Cardiac muscle cell (in vitro differentiated cells and primary cell): ENCODE measurements at regions not wholly inside any gene's neighbourhood (a gene's known extent, or its start where the extent isn't known, plus 50 kb on each side); places are given as distances from the start of the nearest gene placed in this dataset.
A peak's percentile ranks its signal among the peaks of the same experiment; 100 is the strongest.

Source experiments
- DNase-seq, 2 donors: peaks; one replicate each; pipeline versions ENCODE4 v3.0.0 to v3.0.0-alpha.2; 2010 to 2017; ENCODE audit warnings: low read depth in 1 of 2, low spot score in 1 of 2
- H3K27ac ChIP-seq: fragments of 200-600 bp; sonication (generic); 2 replicates; pipeline ENCODE4 v1.5.1; 2016
- H3K27me3 ChIP-seq: fragments of 200-600 bp; sonication (generic); 2 replicates; pipeline ENCODE4 v1.6.0; 2016; ENCODE audit warnings: control low read depth
- H3K36me3 ChIP-seq: fragments of 200-600 bp; sonication (generic); 2 replicates; pipeline ENCODE4 v1.5.1; 2016; ENCODE audit warnings: control low read depth
- H3K4me1 ChIP-seq: fragments of 200-600 bp; sonication (generic); 2 replicates; pipeline ENCODE4 v1.8.1; 2017; ENCODE audit warnings: low read depth, mild to moderate bottlenecking, mixed run types
- H3K4me3 ChIP-seq: fragments of 200-600 bp; sonication (generic); 2 replicates; pipeline ENCODE4 v1.5.1; 2016; ENCODE audit warnings: mild to moderate bottlenecking
- H3K9me3 ChIP-seq: fragments of 200-600 bp; sonication (generic); 2 replicates; pipeline ENCODE4 v1.5.1; 2017; ENCODE audit warnings: low read depth, mild to moderate bottlenecking, control low read depth
- TF ChIP-seq, protein P1 (sequence below): IDR thresholded peaks from 2 replicates; pipeline ENCODE4 v1.5.1; 2012; ENCODE audit warnings: low read depth, mild to moderate bottlenecking, low read length

DNA sequence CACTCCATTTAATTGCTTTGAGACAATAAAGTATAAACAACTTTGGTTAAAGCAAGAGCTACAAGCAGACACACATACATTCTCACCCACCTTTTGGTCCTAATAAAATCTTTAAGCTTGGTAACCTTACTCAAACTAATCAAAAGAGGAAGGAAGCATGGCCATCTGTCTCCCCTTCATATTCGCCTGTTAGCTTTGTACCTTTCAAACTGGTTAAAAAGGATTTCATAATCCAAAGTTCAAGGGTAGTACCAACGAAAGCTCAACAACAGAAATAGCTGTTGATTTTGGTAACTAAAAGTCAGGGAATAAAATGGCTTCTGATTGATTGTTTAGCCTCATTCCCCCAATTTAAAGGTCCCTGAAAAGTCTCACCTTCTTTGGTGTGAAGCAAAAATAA lies 456.9 kb downstream of the BCAT1 start:
- no peak overlapping the region for H3K27ac ChIP-seq

DNA sequence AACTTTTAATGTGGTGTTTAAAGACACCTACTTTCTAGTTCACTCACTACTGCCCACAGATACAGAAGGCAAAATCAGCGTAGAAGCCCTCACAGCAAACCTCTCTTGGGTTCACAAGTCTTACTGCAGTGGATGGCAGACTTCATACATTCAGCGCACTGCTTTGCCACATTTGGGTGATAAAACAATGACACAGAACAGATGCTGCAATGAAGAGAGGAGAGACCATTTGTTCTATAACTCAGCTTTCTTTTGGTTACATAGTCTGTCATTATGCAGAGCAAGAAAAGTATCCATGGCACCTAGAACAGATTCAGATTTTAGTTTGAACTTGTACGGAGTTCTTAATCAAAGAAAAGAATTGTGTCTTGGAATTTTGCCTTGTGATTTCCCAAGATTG lies 459.0 kb downstream of the BCAT1 start:
- Histone ChIP-seq H3K4me1 (no peaks in the 10 kb centered on the region), H3K4me3 (no peak overlapping the region), H3K27me3 (no peaks in the 10 kb centered on the region), H3K9me3 (no peaks in the 10 kb centered on the region), H3K27ac (no peak overlapping the region), H3K36me3 (no peaks in the 10 kb centered on the region)
- TF ChIP-seq, protein P1, sequence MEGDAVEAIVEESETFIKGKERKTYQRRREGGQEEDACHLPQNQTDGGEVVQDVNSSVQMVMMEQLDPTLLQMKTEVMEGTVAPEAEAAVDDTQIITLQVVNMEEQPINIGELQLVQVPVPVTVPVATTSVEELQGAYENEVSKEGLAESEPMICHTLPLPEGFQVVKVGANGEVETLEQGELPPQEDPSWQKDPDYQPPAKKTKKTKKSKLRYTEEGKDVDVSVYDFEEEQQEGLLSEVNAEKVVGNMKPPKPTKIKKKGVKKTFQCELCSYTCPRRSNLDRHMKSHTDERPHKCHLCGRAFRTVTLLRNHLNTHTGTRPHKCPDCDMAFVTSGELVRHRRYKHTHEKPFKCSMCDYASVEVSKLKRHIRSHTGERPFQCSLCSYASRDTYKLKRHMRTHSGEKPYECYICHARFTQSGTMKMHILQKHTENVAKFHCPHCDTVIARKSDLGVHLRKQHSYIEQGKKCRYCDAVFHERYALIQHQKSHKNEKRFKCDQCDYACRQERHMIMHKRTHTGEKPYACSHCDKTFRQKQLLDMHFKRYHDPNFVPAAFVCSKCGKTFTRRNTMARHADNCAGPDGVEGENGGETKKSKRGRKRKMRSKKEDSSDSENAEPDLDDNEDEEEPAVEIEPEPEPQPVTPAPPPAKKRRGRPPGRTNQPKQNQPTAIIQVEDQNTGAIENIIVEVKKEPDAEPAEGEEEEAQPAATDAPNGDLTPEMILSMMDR, result no peak
- peak in 1 of 2 donors; percentile 19 for DNase-seq

More for the DNA sequence above, 456.9 kb downstream of the BCAT1 start:
- H3K4me1 ChIP-seq, result no peaks in the 10 kb centered on the region
- no peaks in the 10 kb centered on the region for H3K9me3 ChIP-seq
- no peak for DNase-seq
- H3K4me3 ChIP-seq, result no peak overlapping the region
- no peaks in the 10 kb centered on the region for H3K36me3 ChIP-seq
- no peaks in the 10 kb centered on the region for H3K27me3 ChIP-seq
- TF ChIP-seq, protein P1, result no peak

DNA sequence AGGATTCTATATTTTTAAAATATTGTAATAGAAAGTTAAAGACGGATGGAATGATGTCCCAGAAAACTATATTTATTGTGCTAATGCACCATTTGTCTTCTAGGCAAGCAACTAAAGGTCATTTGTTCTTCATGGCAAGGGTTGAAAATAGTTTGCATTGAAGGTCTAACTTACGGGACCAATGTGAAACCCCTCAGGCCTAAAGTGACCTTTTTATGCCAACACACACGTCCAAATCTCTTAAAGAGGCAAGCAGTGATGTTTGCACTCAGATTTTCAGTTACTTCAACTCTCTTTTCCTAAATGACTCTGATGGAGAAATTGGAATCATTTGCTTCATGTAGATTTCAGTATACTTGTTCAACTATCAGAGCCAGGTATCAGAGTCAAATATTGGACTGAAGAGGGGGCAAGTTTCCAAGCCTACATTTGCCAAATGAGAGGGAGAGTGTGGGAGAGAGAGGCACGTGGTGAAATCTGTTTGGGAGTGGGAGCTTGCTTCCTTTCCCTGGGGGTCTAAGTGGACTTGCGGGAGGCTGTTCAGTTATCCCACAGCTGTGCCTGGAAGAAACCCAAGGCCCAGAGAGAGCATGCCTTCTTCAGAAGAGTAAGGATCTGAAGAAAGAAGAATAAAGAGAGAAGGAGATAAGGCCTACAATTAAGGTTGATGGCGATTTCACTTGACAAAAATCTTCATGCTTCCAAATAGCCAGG lies 459.8 kb downstream of the BCAT1 start:
- Histone ChIP-seq H3K4me3 (no peak overlapping the region), H3K36me3 (no peaks in the 10 kb centered on the region), H3K9me3 (no peaks in the 10 kb centered on the region), H3K27me3 (no peaks in the 10 kb centered on the region), H3K4me1 (no peaks in the 10 kb centered on the region), H3K27ac (no peak overlapping the region)
- TF ChIP-seq, protein P1, result no peak
- no peak for DNase-seq

DNA sequence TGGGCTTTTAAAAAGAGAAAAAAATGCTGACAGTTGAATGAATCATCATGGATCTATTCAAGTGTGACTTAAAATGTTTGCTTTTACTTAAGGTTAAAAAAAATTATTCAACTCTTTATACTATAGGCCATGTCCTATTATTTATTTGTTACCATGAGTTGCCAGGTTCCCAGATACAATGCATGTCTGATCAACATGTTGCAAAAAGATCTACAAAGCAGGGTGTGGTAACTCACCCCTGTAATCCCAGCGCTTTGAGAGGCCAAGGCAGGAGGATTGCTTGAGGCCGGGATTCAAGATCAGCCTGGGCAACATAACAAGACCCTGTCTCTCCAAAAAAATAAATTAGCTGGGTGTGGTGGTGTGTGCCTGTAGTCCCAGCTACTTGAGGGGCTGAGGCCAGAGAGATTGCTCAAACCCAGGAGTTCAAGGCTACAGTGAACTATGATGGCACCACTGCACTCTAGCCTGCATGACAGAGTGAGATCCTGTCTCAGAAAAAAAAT lies 460.8 kb downstream of the BCAT1 start:
- H3K36me3 ChIP-seq, result no peaks in the 10 kb centered on the region
- TF ChIP-seq, protein P1, result no peak
- H3K4me1 ChIP-seq, result no peaks in the 10 kb centered on the region
- no peak overlapping the region for H3K4me3 ChIP-seq
- no peaks in the 10 kb centered on the region for H3K27me3 ChIP-seq
- H3K27ac ChIP-seq, result no peak overlapping the region
- DNase-seq, result no peak
- H3K9me3 ChIP-seq, result no peaks in the 10 kb centered on the region

DNA sequence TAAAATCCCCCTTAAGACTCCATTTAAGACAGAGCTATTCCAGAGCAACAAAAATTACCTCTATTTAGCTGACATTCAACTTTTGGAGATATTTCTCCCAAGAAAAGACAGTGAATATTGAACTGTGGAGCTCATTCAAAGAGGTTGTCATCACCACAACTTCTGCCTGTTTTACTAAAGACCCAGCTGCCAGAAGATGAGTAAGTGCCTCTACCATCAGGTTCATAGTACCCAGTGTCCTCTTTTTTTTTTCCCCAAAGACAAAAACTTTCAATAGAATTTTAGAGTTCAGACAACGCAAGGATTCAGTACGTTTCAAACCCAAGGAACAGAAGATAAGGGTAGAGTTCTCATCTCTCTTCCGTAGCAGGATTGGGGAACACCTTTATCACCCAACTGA lies 461.3 kb downstream of the BCAT1 start:
- Histone ChIP-seq H3K4me3 (no peak overlapping the region), H3K9me3 (no peaks in the 10 kb centered on the region), H3K27ac (no peak overlapping the region), H3K4me1 (no peaks in the 10 kb centered on the region), H3K27me3 (no peaks in the 10 kb centered on the region), H3K36me3 (no peaks in the 10 kb centered on the region)
- TF ChIP-seq, protein P1, result no peak
- no peak for DNase-seq
